NT2/D1 (cell line): ENCODE measurements at regions not wholly inside any gene's neighbourhood (a gene's known extent, or its start where the extent isn't known, plus 50 kb on each side); places are given as distances from the start of the nearest gene placed in this dataset.

Experiments
- DNase-seq: peaks from one replicate; pipeline ENCODE4 v3.0.0-alpha.2; 2011; ENCODE audit warnings: low read depth, low spot score
- H3K27me3 ChIP-seq: 2 replicates; pipeline ENCODE4 v1.6.0; 2011; ENCODE audit warnings: mild to moderate bottlenecking; ENCODE audit not compliant: insufficient read length, insufficient read depth
- H3K36me3 ChIP-seq: 2 replicates; pipeline ENCODE4 v1.6.1; 2011; ENCODE audit warnings: mild to moderate bottlenecking, low read length, mixed read lengths; ENCODE audit not compliant: insufficient read depth, insufficient read length
- H3K4me1 ChIP-seq: 2 replicates; pipeline ENCODE4 v1.5.1; 2011; ENCODE audit not compliant: insufficient read depth, insufficient read length
- H3K4me3 ChIP-seq: 2 replicates; pipeline ENCODE4 v1.5.1; 2011; ENCODE audit warnings: low read depth; ENCODE audit not compliant: insufficient read length
- H3K9ac ChIP-seq: 2 replicates; pipeline ENCODE4 v1.6.0; 2011; ENCODE audit warnings: low read depth; ENCODE audit not compliant: insufficient read length
- H3K9me3 ChIP-seq: 2 replicates; pipeline ENCODE4 v1.5.1; 2011; ENCODE audit warnings: mild to moderate bottlenecking, low read length; ENCODE audit not compliant: insufficient read depth
- SUZ12 ChIP-seq: IDR thresholded peaks from 2 replicates; pipeline ENCODE4 v1.6.1; 2011; ENCODE audit not compliant: insufficient read length, insufficient read depth; ENCODE audit errors: extremely low read depth
- YY1 ChIP-seq: IDR thresholded peaks from 2 replicates; pipeline ENCODE4 v1.6.1; 2011; ENCODE audit not compliant: insufficient read length, insufficient read depth
- ZNF274 ChIP-seq: IDR thresholded peaks from 2 replicates; pipeline ENCODE4 v1.6.1; 2011; ENCODE audit warnings: mild to moderate bottlenecking, low read depth, low read length

- Histone ChIP-seq H3K36me3 (no peaks in the 10 kb centered on the region), H3K4me1 (peaks cover 6% of the 10 kb centered on the region), H3K9me3 (no peaks in the 10 kb centered on the region), H3K4me3 (no peak overlapping the region), H3K9ac (no peak overlapping the region), H3K27me3 (no peaks in the 10 kb centered on the region)
- TF ChIP-seq SUZ12 (no peak), ZNF274 (no peak), YY1 (no peak)
- DNase-seq = no peak
Measured at GRCh38 chr5:174344335-174344734, 298.8 kb downstream of the NSG2 start.

- no peak for TF ChIP-seq YY1
- TF ChIP-seq SUZ12 = no peak
- TF ChIP-seq ZNF274 = no peak
- Histone ChIP-seq H3K36me3 (no peaks in the 10 kb centered on the region), H3K9me3 (no peaks in the 10 kb centered on the region), H3K4me3 (no peak overlapping the region), H3K9ac (no peak overlapping the region), H3K27me3 (no peaks in the 10 kb centered on the region), H3K4me1 (peaks cover 4% of the 10 kb centered on the region)
- no peak for DNase-seq
Measured at GRCh38 chr5:174347183-174347582, 301.7 kb downstream of the NSG2 start.

- H3K4me1 ChIP-seq = peaks cover 4% of the 10 kb centered on the region
- H3K9ac ChIP-seq = no peak overlapping the region
- DNase-seq = no peak
- no peak overlapping the region for H3K4me3 ChIP-seq
- no peak for TF ChIP-seq ZNF274
- TF ChIP-seq YY1 = no peak
- no peak for TF ChIP-seq SUZ12
- H3K27me3 ChIP-seq = no peaks in the 10 kb centered on the region
- no peaks in the 10 kb centered on the region for H3K9me3 ChIP-seq
- no peaks in the 10 kb centered on the region for H3K36me3 ChIP-seq
Measured at GRCh38 chr5:174348311-174348981, 302.9 kb downstream of the NSG2 start.

- no peaks in the 10 kb centered on the region for H3K9me3 ChIP-seq
- H3K4me3 ChIP-seq = no peak overlapping the region
- no peaks in the 10 kb centered on the region for H3K36me3 ChIP-seq
- no peaks in the 10 kb centered on the region for H3K4me1 ChIP-seq
- H3K27me3 ChIP-seq = no peaks in the 10 kb centered on the region
- H3K9ac ChIP-seq = no peak overlapping the region
- DNase-seq = no peak
- TF ChIP-seq SUZ12 = no peak
- TF ChIP-seq YY1 = no peak
- no peak for TF ChIP-seq ZNF274
Measured at GRCh38 chr5:174352681-174353080, 307.2 kb downstream of the NSG2 start.

- DNase-seq = no peak
- H3K27me3 ChIP-seq = no peaks in the 10 kb centered on the region
- H3K4me3 ChIP-seq = no peak overlapping the region
- TF ChIP-seq YY1 (no peak), SUZ12 (no peak), ZNF274 (no peak)
- H3K9me3 ChIP-seq = no peaks in the 10 kb centered on the region
- no peaks in the 10 kb centered on the region for H3K36me3 ChIP-seq
- H3K4me1 ChIP-seq = no peaks in the 10 kb centered on the region
- no peak overlapping the region for H3K9ac ChIP-seq
Measured at GRCh38 chr5:174354571-174354970, 309.1 kb downstream of the NSG2 start.

- H3K27me3 ChIP-seq = no peaks in the 10 kb centered on the region
- no peaks in the 10 kb centered on the region for H3K9me3 ChIP-seq
- no peaks in the 10 kb centered on the region for H3K36me3 ChIP-seq
- TF ChIP-seq YY1 (no peak), SUZ12 (no peak), ZNF274 (no peak)
- H3K4me1 ChIP-seq = no peaks in the 10 kb centered on the region
- no peak overlapping the region for H3K9ac ChIP-seq
- DNase-seq = no peak
- H3K4me3 ChIP-seq = no peak overlapping the region
Measured at GRCh38 chr5:174355208-174355612, 309.7 kb downstream of the NSG2 start.

- H3K27me3 ChIP-seq = no peaks in the 10 kb centered on the region
- no peak for DNase-seq
- H3K4me3 ChIP-seq = no peak overlapping the region
- H3K36me3 ChIP-seq = no peaks in the 10 kb centered on the region
- H3K4me1 ChIP-seq = no peaks in the 10 kb centered on the region
- TF ChIP-seq YY1 (no peak), SUZ12 (no peak), ZNF274 (no peak)
- H3K9ac ChIP-seq = no peak overlapping the region
- no peaks in the 10 kb centered on the region for H3K9me3 ChIP-seq
Measured at GRCh38 chr5:174355995-174356394, 310.5 kb downstream of the NSG2 start.

GRCh38 chr5:174356536-174356935, 311.0 kb downstream of the NSG2 start:
- no peak for DNase-seq
- H3K27me3 ChIP-seq = no peaks in the 10 kb centered on the region
- H3K9ac ChIP-seq = no peak overlapping the region
- no peaks in the 10 kb centered on the region for H3K9me3 ChIP-seq
- TF ChIP-seq SUZ12 = no peak
- no peak for TF ChIP-seq YY1
- TF ChIP-seq ZNF274 = no peak
- H3K4me1 ChIP-seq = no peaks in the 10 kb centered on the region
- no peaks in the 10 kb centered on the region for H3K36me3 ChIP-seq
- no peak overlapping the region for H3K4me3 ChIP-seq
